ENCODE measurements at regions not wholly inside any gene's neighbourhood (a gene's known extent, or its start where the extent isn't known, plus 50 kb on each side); places are given as distances from the start of the nearest gene placed in this dataset.

DNA sequence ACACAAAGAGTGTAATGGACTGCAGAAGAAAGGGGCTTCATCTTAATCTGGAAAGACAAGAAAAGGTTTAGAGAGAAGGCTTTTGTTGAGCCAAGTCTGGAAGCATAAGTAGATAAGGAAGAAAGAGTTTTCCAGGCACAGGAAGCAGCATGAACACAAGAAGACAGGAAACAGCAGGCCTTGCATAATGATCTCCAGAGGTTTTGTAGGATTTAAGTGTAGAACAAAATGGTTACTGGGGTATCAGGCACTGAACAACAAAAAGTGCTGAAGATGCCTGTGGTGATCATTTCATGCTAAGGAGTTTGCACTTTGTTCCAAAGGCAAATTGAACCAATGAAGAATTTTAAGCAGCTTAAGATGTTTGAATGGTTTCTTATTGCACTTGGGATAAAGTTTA is 281.6 kb upstream of the TANK start:
- TF ChIP-seq CREB1 (CRISPR knock-in tag; IDR thresholded peaks at IDR 0.05; ENCODE audit: low read depth) (no peak), EZH2 (IDR thresholded peaks at IDR 0.05; ENCODE audit: low read depth, unreplicated experiment) (no peak), EZH2phosphoT487 (IDR thresholded peaks at IDR 0.05; ENCODE audit: unreplicated experiment) (no peak), JUNB (IDR thresholded peaks at IDR 0.05; ENCODE audit: unreplicated experiment) (no peak), POLR2AphosphoS5 (IDR thresholded peaks at IDR 0.05; ENCODE audit: low read depth) (no peak)
- TF ChIP-seq, protein P1, sequence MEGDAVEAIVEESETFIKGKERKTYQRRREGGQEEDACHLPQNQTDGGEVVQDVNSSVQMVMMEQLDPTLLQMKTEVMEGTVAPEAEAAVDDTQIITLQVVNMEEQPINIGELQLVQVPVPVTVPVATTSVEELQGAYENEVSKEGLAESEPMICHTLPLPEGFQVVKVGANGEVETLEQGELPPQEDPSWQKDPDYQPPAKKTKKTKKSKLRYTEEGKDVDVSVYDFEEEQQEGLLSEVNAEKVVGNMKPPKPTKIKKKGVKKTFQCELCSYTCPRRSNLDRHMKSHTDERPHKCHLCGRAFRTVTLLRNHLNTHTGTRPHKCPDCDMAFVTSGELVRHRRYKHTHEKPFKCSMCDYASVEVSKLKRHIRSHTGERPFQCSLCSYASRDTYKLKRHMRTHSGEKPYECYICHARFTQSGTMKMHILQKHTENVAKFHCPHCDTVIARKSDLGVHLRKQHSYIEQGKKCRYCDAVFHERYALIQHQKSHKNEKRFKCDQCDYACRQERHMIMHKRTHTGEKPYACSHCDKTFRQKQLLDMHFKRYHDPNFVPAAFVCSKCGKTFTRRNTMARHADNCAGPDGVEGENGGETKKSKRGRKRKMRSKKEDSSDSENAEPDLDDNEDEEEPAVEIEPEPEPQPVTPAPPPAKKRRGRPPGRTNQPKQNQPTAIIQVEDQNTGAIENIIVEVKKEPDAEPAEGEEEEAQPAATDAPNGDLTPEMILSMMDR (conservative IDR thresholded peaks at IDR 0.05; ENCODE audit: low read depth in 2 of 2): no peak
- TF ChIP-seq, protein P2, sequence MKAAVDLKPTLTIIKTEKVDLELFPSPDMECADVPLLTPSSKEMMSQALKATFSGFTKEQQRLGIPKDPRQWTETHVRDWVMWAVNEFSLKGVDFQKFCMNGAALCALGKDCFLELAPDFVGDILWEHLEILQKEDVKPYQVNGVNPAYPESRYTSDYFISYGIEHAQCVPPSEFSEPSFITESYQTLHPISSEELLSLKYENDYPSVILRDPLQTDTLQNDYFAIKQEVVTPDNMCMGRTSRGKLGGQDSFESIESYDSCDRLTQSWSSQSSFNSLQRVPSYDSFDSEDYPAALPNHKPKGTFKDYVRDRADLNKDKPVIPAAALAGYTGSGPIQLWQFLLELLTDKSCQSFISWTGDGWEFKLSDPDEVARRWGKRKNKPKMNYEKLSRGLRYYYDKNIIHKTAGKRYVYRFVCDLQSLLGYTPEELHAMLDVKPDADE (IDR thresholded peaks at IDR 0.05): no peak
- TF ChIP-seq, protein P3, sequence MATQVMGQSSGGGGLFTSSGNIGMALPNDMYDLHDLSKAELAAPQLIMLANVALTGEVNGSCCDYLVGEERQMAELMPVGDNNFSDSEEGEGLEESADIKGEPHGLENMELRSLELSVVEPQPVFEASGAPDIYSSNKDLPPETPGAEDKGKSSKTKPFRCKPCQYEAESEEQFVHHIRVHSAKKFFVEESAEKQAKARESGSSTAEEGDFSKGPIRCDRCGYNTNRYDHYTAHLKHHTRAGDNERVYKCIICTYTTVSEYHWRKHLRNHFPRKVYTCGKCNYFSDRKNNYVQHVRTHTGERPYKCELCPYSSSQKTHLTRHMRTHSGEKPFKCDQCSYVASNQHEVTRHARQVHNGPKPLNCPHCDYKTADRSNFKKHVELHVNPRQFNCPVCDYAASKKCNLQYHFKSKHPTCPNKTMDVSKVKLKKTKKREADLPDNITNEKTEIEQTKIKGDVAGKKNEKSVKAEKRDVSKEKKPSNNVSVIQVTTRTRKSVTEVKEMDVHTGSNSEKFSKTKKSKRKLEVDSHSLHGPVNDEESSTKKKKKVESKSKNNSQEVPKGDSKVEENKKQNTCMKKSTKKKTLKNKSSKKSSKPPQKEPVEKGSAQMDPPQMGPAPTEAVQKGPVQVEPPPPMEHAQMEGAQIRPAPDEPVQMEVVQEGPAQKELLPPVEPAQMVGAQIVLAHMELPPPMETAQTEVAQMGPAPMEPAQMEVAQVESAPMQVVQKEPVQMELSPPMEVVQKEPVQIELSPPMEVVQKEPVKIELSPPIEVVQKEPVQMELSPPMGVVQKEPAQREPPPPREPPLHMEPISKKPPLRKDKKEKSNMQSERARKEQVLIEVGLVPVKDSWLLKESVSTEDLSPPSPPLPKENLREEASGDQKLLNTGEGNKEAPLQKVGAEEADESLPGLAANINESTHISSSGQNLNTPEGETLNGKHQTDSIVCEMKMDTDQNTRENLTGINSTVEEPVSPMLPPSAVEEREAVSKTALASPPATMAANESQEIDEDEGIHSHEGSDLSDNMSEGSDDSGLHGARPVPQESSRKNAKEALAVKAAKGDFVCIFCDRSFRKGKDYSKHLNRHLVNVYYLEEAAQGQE (IDR thresholded peaks at IDR 0.05; ENCODE audit: unreplicated experiment): no peak
